GM12891 (cell line): ENCODE measurements at regions not wholly inside any gene's neighbourhood (a gene's known extent, or its start where the extent isn't known, plus 50 kb on each side); places are given as distances from the start of the nearest gene placed in this dataset.

Experiments
- POLR2A ChIP-seq: IDR thresholded peaks from 2 replicates; pipeline ENCODE4 v1.6.1; 2011; ENCODE audit warnings: low read depth, low read length, control low read depth
- POLR2AphosphoS5 ChIP-seq: IDR thresholded peaks from 2 replicates; pipeline ENCODE4 v1.6.1; 2011; ENCODE audit warnings: low read depth, low read length, control low read depth
- SPI1 ChIP-seq: IDR thresholded peaks from 2 replicates; pipeline ENCODE4 v1.6.1; 2011; ENCODE audit warnings: low read depth, low read length, control low read depth
- TAF1 ChIP-seq: IDR thresholded peaks from 2 replicates; pipeline ENCODE4 v1.6.1; 2011; ENCODE audit warnings: low read depth, low read length, control low read depth

- TF ChIP-seq SPI1 (no peak), POLR2AphosphoS5 (no peak), POLR2A (no peak), TAF1 (no peak)
Observed at GRCh38 chr21:19969156-19969555, 1029.1 kb upstream of the NCAM2 start.
